ENCODE measurements at regions not wholly inside any gene's neighbourhood (a gene's known extent, or its start where the extent isn't known, plus 50 kb on each side); places are given as distances from the start of the nearest gene placed in this dataset.

- TF ChIP-seq FOXM1 (IDR thresholded peaks at IDR 0.05; ENCODE audit: borderline replicate concordance, low read depth) (no peak), CREB1 (IDR thresholded peaks at IDR 0.05; ENCODE audit: low read depth) (no peak), CEBPB (IDR thresholded peaks at IDR 0.05) (no peak), EGR1 (IDR thresholded peaks at IDR 0.05) (no peak), REST (IDR thresholded peaks at IDR 0.05; ENCODE audit: low read depth) (no peak), ZBTB7A (IDR thresholded peaks at IDR 0.05; ENCODE audit: low read depth) (no peak), EP300 (IDR thresholded peaks at IDR 0.05; ENCODE audit: borderline replicate concordance) (no peak), MAX (IDR thresholded peaks at IDR 0.05) (no peak), NFIC (IDR thresholded peaks at IDR 0.05) (no peak), TAF1 (IDR thresholded peaks at IDR 0.05; ENCODE audit: low read depth) (no peak), TCF12 (IDR thresholded peaks at IDR 0.05; ENCODE audit: low read depth) (no peak), YY1 (IDR thresholded peaks at IDR 0.05; ENCODE audit: low read depth) (no peak), RAD21 (IDR thresholded peaks at IDR 0.05; ENCODE audit: low read depth) (no peak), TEAD4 (IDR thresholded peaks at IDR 0.05) (no peak)
- TF ChIP-seq, protein P1, sequence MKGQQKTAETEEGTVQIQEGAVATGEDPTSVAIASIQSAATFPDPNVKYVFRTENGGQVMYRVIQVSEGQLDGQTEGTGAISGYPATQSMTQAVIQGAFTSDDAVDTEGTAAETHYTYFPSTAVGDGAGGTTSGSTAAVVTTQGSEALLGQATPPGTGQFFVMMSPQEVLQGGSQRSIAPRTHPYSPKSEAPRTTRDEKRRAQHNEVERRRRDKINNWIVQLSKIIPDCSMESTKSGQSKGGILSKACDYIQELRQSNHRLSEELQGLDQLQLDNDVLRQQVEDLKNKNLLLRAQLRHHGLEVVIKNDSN (IDR thresholded peaks at IDR 0.05): no peak
Measured at GRCh38 chr3:63070476-63070810, 195.2 kb upstream of the CADPS start.

DNA sequence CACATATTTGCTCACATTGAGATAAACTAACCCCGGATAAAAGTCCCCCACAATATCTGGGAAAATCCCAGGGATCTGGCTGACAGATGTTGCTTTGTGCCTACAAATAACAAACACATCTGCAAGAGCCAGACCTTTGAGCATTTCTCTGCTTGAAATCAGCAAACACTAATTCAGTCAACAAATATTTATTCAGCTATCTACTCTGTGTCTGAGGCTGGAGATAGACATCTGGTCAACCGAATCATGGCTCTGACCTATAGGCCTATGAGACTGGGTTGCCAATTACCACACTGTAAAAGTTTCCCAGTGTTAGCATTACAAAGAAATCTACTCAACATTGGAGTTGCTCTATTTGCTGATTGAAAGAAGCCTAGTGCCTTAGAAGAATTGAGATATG lies 201.1 kb upstream of the CADPS start:
- TF ChIP-seq MAX (IDR thresholded peaks at IDR 0.05): no peak
- no peak for TF ChIP-seq TCF12 (IDR thresholded peaks at IDR 0.05; ENCODE audit: low read depth)
- TF ChIP-seq FOXM1 (IDR thresholded peaks at IDR 0.05; ENCODE audit: borderline replicate concordance, low read depth): no peak
- no peak for TF ChIP-seq RAD21 (IDR thresholded peaks at IDR 0.05; ENCODE audit: low read depth)
- TF ChIP-seq EGR1 (IDR thresholded peaks at IDR 0.05): no peak
- no peak for TF ChIP-seq YY1 (IDR thresholded peaks at IDR 0.05; ENCODE audit: low read depth)
- no peak for TF ChIP-seq EP300 (IDR thresholded peaks at IDR 0.05; ENCODE audit: borderline replicate concordance)
- no peak for TF ChIP-seq ZBTB7A (IDR thresholded peaks at IDR 0.05; ENCODE audit: low read depth)
- no peak for TF ChIP-seq REST (IDR thresholded peaks at IDR 0.05; ENCODE audit: low read depth)
- no peak for TF ChIP-seq TAF1 (IDR thresholded peaks at IDR 0.05; ENCODE audit: low read depth)
- no peak for TF ChIP-seq CEBPB (IDR thresholded peaks at IDR 0.05)
- no peak for TF ChIP-seq CREB1 (IDR thresholded peaks at IDR 0.05; ENCODE audit: low read depth)
- TF ChIP-seq NFIC (IDR thresholded peaks at IDR 0.05): no peak
- TF ChIP-seq, protein P1 (IDR thresholded peaks at IDR 0.05): no peak
- no peak for TF ChIP-seq TEAD4 (IDR thresholded peaks at IDR 0.05)

DNA sequence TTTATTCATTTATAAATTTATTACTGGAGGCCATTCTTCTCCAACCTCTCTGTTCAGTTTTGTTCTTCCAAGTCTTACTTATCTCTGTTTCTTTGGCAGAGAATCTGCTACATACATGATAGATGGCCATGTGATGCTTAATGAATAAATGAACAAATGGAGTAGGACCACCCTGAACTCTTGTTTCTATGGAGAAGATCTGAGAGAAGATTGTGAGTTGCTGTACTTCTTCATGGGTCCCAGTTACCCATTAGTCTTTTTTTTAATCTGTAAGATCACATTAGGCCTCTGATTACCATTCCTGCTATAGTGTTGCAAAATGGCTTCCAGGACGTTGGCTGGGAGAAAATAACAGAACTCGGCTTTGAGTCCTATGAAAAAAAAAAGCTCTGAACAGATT lies 191.9 kb upstream of the SYNPR start:
- no peak for TF ChIP-seq CREB1 (IDR thresholded peaks at IDR 0.05; ENCODE audit: low read depth)
- no peak for TF ChIP-seq ZBTB7A (IDR thresholded peaks at IDR 0.05; ENCODE audit: low read depth)
- TF ChIP-seq, protein P1 (IDR thresholded peaks at IDR 0.05): no peak
- no peak for TF ChIP-seq TEAD4 (IDR thresholded peaks at IDR 0.05)
- TF ChIP-seq TCF12 (IDR thresholded peaks at IDR 0.05; ENCODE audit: low read depth): no peak
- TF ChIP-seq EP300 (IDR thresholded peaks at IDR 0.05; ENCODE audit: borderline replicate concordance): no peak
- TF ChIP-seq RAD21 (IDR thresholded peaks at IDR 0.05; ENCODE audit: low read depth): no peak
- no peak for TF ChIP-seq NFIC (IDR thresholded peaks at IDR 0.05)
- TF ChIP-seq CEBPB (IDR thresholded peaks at IDR 0.05): no peak
- TF ChIP-seq EGR1 (IDR thresholded peaks at IDR 0.05): no peak

DNA sequence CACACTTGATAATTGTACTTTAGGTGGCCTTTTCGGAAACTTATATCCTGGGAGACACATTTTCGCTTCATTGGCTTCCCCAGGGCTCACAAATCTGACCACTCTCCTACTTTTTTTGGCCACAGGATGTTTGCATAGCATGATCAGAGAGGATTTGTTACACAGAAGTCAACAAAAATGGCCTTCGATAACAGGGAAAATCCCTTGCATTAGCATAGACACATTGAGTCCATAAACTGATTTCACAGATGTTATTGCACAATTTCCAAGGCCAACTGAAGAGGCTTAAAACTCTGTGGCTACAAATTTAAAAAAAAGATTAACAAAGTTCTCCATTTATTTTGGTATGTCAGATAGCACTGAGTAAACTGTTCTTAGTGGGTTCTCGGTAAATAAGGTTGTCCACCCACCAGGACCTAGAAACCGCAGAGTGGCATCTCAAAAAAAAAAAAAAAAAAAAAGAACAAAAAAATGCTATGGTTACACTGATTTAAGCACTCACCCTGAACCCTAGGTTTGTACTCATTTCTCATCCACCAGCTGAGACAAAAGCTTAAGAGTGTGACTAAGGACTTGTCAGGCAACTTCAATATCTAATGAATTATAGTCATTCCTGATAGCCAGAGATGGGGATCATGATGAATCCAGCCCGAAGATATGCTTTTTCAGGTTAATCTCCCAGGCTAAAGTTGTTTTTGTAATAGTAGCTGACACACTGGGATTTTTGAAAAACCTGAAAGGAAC lies 188.9 kb upstream of the SYNPR start:
- no peak for TF ChIP-seq CEBPB (IDR thresholded peaks at IDR 0.05)
- no peak for TF ChIP-seq NFIC (IDR thresholded peaks at IDR 0.05)
- TF ChIP-seq FOXM1 (IDR thresholded peaks at IDR 0.05; ENCODE audit: borderline replicate concordance, low read depth): no peak
- TF ChIP-seq RAD21 (IDR thresholded peaks at IDR 0.05; ENCODE audit: low read depth): no peak
- TF ChIP-seq EP300 (IDR thresholded peaks at IDR 0.05; ENCODE audit: borderline replicate concordance): no peak
- no peak for TF ChIP-seq TEAD4 (IDR thresholded peaks at IDR 0.05)
- TF ChIP-seq ZBTB7A (IDR thresholded peaks at IDR 0.05; ENCODE audit: low read depth): no peak

- TF ChIP-seq TCF12 (IDR thresholded peaks at IDR 0.05; ENCODE audit: low read depth) (no peak), EP300 (IDR thresholded peaks at IDR 0.05; ENCODE audit: borderline replicate concordance) (no peak), FOXM1 (IDR thresholded peaks at IDR 0.05; ENCODE audit: borderline replicate concordance, low read depth) (no peak), CEBPB (IDR thresholded peaks at IDR 0.05) (no peak), ZBTB7A (IDR thresholded peaks at IDR 0.05; ENCODE audit: low read depth) (no peak), MAX (IDR thresholded peaks at IDR 0.05) (no peak), REST (IDR thresholded peaks at IDR 0.05; ENCODE audit: low read depth) (no peak), EGR1 (IDR thresholded peaks at IDR 0.05) (no peak), TAF1 (IDR thresholded peaks at IDR 0.05; ENCODE audit: low read depth) (no peak)
- TF ChIP-seq, protein P1 (IDR thresholded peaks at IDR 0.05): no peak
Measured at GRCh38 chr3:63089751-63090132, 188.4 kb upstream of the SYNPR start.
